ENCODE measurements at regions not wholly inside any gene's neighbourhood (a gene's known extent, or its start where the extent isn't known, plus 50 kb on each side); places are given as distances from the start of the nearest gene placed in this dataset.

DNA sequence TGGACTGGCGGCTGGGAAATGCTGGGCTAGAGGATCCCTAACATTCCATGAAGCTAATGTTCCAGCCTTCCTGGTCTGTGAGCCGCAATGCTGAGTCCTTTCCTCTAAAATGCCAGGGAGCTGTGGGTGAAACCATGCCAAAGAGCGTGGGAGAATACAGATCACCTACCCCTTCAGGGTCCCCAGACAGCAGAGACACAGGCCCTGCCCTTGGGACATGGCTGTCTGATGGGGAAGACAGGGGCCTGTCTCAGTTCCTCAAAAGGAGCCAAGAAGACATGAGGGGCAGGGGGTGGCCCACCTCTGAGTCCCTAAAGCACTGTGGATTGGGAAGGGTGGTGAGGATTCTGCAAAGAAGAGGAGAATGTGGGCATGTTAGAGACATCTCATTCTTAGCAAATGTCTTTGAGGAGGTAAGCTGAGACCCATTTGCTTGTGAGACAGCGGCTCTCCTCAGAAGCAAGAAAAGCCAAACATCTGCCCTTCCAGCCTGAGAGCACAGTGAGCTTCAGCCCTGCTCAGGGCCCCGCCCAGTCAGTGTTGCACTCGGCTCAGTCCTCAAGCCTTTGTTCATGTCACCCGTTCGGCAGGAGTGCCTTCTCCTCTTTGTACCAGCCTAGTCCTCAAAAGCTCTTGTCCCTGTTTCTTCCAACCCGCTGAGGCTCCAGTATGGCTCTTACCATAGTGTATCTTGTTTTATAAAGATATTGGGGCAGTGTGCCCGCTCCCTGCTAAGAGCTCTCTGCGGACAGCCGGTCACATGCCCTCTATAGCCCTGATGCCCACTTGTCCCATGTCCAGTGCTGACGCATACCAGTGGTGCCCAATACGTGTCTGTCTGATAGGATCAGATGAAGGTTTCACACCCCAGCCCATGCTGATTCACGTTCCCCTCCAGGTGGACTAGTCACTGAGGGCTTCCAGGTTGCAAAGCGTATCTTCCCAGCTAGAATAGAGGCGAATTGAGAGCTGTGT, 286.2 kb downstream of the CYP26B1 start:
- no peak for DNase-seq (ENCODE audit: extremely low read depth, insufficient read length)
- TF ChIP-seq, protein P1, sequence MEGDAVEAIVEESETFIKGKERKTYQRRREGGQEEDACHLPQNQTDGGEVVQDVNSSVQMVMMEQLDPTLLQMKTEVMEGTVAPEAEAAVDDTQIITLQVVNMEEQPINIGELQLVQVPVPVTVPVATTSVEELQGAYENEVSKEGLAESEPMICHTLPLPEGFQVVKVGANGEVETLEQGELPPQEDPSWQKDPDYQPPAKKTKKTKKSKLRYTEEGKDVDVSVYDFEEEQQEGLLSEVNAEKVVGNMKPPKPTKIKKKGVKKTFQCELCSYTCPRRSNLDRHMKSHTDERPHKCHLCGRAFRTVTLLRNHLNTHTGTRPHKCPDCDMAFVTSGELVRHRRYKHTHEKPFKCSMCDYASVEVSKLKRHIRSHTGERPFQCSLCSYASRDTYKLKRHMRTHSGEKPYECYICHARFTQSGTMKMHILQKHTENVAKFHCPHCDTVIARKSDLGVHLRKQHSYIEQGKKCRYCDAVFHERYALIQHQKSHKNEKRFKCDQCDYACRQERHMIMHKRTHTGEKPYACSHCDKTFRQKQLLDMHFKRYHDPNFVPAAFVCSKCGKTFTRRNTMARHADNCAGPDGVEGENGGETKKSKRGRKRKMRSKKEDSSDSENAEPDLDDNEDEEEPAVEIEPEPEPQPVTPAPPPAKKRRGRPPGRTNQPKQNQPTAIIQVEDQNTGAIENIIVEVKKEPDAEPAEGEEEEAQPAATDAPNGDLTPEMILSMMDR (IDR thresholded peaks at IDR 0.05; ENCODE audit: insufficient read depth, low read length, poor library complexity, severe bottlenecking), result no peak
- no peaks in the 10 kb centered on the region for H3K36me3 ChIP-seq (ENCODE audit: control insufficient read depth, insufficient read depth, low read length)
- no peaks in the 10 kb centered on the region for H3K27me3 ChIP-seq (replicated peaks; ENCODE audit: control insufficient read depth, insufficient read depth, low read length)
- H3K4me3 ChIP-seq (replicated peaks; ENCODE audit: low read depth, low read length), result no peak overlapping the region

GRCh38 chr2:71860381-71860926, 287.2 kb downstream of the CYP26B1 start:
- no peak for DNase-seq (ENCODE audit: extremely low read depth, insufficient read length)
- TF ChIP-seq, protein P1 (IDR thresholded peaks at IDR 0.05; ENCODE audit: insufficient read depth, low read length, poor library complexity, severe bottlenecking), result no peak
- Histone ChIP-seq H3K36me3 (ENCODE audit: control insufficient read depth, insufficient read depth, low read length) (no peaks in the 10 kb centered on the region), H3K4me3 (replicated peaks; ENCODE audit: low read depth, low read length) (no peak overlapping the region), H3K27me3 (replicated peaks; ENCODE audit: control insufficient read depth, insufficient read depth, low read length) (no peaks in the 10 kb centered on the region)

- no peak for DNase-seq (ENCODE audit: extremely low read depth, insufficient read length)
- no peaks in the 10 kb centered on the region for H3K27me3 ChIP-seq (replicated peaks; ENCODE audit: control insufficient read depth, insufficient read depth, low read length)
- no peaks in the 10 kb centered on the region for H3K36me3 ChIP-seq (ENCODE audit: control insufficient read depth, insufficient read depth, low read length)
- TF ChIP-seq, protein P1 (IDR thresholded peaks at IDR 0.05; ENCODE audit: insufficient read depth, low read length, poor library complexity, severe bottlenecking), result no peak
- no peak overlapping the region for H3K4me3 ChIP-seq (replicated peaks; ENCODE audit: low read depth, low read length)
Measured at GRCh38 chr2:71859211-71859847, 288.3 kb downstream of the CYP26B1 start.

- TF ChIP-seq, protein P1 (IDR thresholded peaks at IDR 0.05; ENCODE audit: insufficient read depth, low read length, poor library complexity, severe bottlenecking), result no peak
- no peak overlapping the region for H3K4me3 ChIP-seq (replicated peaks; ENCODE audit: low read depth, low read length)
- no peaks in the 10 kb centered on the region for H3K27me3 ChIP-seq (replicated peaks; ENCODE audit: control insufficient read depth, insufficient read depth, low read length)
- H3K36me3 ChIP-seq (ENCODE audit: control insufficient read depth, insufficient read depth, low read length), result no peaks in the 10 kb centered on the region
- DNase-seq (ENCODE audit: extremely low read depth, insufficient read length), result no peak
Measured at GRCh38 chr2:71858071-71858470, 289.6 kb downstream of the CYP26B1 start.

- TF ChIP-seq, protein P1 (IDR thresholded peaks at IDR 0.05; ENCODE audit: insufficient read depth, low read length, poor library complexity, severe bottlenecking), result no peak
- DNase-seq (ENCODE audit: extremely low read depth, insufficient read length), result no peak
- H3K36me3 ChIP-seq (ENCODE audit: control insufficient read depth, insufficient read depth, low read length), result no peaks in the 10 kb centered on the region
- H3K27me3 ChIP-seq (replicated peaks; ENCODE audit: control insufficient read depth, insufficient read depth, low read length), result no peaks in the 10 kb centered on the region
- no peak overlapping the region for H3K4me3 ChIP-seq (replicated peaks; ENCODE audit: low read depth, low read length)
Measured at GRCh38 chr2:71857636-71858035, 290.0 kb downstream of the CYP26B1 start.

Data from GM06990 (cell line).